ENCODE measurements at regions not wholly inside any gene's neighbourhood (a gene's known extent, or its start where the extent isn't known, plus 50 kb on each side); places are given as distances from the start of the nearest gene placed in this dataset.

DNA sequence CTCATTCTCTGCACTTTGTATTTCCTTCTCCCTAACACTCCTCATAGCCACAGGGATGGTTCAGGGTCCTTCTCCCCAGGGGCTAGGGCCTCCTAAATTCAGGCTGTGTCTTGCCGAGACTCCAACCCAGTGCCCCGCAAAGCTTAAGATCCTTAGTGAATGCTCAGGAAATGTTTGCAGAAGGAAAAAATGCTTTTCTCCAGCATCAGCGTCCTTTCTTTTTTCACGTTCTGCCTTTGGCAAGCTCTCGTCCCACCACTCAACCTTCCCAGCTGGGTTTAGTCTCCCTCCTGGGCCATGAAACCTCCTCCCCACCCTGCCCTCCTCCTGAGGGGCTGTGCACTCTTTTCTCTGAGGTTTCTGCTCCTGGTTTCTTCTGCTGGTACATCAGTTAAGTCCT is 503.8 kb upstream of the B3GAT1 start:
- TF ChIP-seq EZH2 (IDR thresholded peaks at IDR 0.05) (no peak), POLR2AphosphoS5 (IDR thresholded peaks at IDR 0.05; ENCODE audit: low read depth, low read length) (no peak), POLR2A (IDR thresholded peaks at IDR 0.05; ENCODE audit: borderline replicate concordance, extremely low read depth, insufficient read depth, insufficient read length) (no peak), ZNF274 (IDR thresholded peaks at IDR 0.05; ENCODE audit: low read depth, low read length) (no peak), ZFX (IDR thresholded peaks at IDR 0.05) (no peak), SIN3A (IDR thresholded peaks at IDR 0.05; ENCODE audit: low read depth) (no peak), TCF7L2 (IDR thresholded peaks at IDR 0.05; ENCODE audit: borderline replicate concordance, extremely low read depth, insufficient read depth, insufficient read length) (no peak), JUND (IDR thresholded peaks at IDR 0.05) (no peak), EGR1 (IDR thresholded peaks at IDR 0.05; ENCODE audit: low read depth) (no peak), YY1 (IDR thresholded peaks at IDR 0.05; ENCODE audit: extremely low read depth, insufficient replicate concordance, low read depth, low read length) (no peak), SP1 (IDR thresholded peaks at IDR 0.05; ENCODE audit: low read depth) (no peak)
- TF ChIP-seq, protein P1, sequence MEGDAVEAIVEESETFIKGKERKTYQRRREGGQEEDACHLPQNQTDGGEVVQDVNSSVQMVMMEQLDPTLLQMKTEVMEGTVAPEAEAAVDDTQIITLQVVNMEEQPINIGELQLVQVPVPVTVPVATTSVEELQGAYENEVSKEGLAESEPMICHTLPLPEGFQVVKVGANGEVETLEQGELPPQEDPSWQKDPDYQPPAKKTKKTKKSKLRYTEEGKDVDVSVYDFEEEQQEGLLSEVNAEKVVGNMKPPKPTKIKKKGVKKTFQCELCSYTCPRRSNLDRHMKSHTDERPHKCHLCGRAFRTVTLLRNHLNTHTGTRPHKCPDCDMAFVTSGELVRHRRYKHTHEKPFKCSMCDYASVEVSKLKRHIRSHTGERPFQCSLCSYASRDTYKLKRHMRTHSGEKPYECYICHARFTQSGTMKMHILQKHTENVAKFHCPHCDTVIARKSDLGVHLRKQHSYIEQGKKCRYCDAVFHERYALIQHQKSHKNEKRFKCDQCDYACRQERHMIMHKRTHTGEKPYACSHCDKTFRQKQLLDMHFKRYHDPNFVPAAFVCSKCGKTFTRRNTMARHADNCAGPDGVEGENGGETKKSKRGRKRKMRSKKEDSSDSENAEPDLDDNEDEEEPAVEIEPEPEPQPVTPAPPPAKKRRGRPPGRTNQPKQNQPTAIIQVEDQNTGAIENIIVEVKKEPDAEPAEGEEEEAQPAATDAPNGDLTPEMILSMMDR (IDR thresholded peaks at IDR 0.05 in 2 of 3, conservative IDR thresholded peaks at IDR 0.05 in 1 of 3; ENCODE audit: borderline replicate concordance in 1 of 3, insufficient read depth in 1 of 3, low read depth in 2 of 3, low read length in 2 of 3) = no peak
- TF ChIP-seq, protein P2, sequence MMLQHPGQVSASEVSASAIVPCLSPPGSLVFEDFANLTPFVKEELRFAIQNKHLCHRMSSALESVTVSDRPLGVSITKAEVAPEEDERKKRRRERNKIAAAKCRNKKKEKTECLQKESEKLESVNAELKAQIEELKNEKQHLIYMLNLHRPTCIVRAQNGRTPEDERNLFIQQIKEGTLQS (IDR thresholded peaks at IDR 0.05) = no peak
- TF ChIP-seq, protein P3, sequence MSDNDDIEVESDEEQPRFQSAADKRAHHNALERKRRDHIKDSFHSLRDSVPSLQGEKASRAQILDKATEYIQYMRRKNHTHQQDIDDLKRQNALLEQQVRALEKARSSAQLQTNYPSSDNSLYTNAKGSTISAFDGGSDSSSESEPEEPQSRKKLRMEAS (IDR thresholded peaks at IDR 0.05) = no peak

All from HCT116 (cell line).